RWPE1 (cell line): ENCODE measurements at regions not wholly inside any gene's neighbourhood (a gene's known extent, or its start where the extent isn't known, plus 50 kb on each side); places are given as distances from the start of the nearest gene placed in this dataset.

Experiments
- CTCF ChIA-PET: fragments of 350-600 bp; sonication (Branson Sonifier 250); formaldehyde crosslinking; extraction: SDS; loops from one replicate; lab custom pipeline; 2021; lab: Yijun Ruan, JAX
- POLR2A ChIA-PET: fragments of 400-600 bp; formaldehyde crosslinking; extraction: SDS; loops from one replicate; lab custom pipeline; 2020; ENCODE audit warnings: antibody characterized with exemption; ENCODE audit not compliant: low non-redundant PET; lab: Yijun Ruan, JAX
- DNase-seq: peaks from one replicate; pipeline ENCODE4 v3.0.0; 2012; ENCODE audit warnings: low spot score
- H3K27ac ChIP-seq: fragments of 450-650 bp; 2 replicates; pipeline ENCODE4 v1.5.1; 2017
- CTCF ChIP-seq: fragments of 450-650 bp; conservative IDR thresholded peaks from 2 replicates; pipeline ENCODE4 v1.5.1; 2017; ENCODE audit warnings: low read depth, mild to moderate bottlenecking

- no peak for DNase-seq
- ChIA-PET POLR2A (no interaction called here), CTCF (no interaction called here)
- H3K27ac ChIP-seq, result no peak overlapping the region
- no peak for TF ChIP-seq CTCF
Measured at GRCh38 chr1:96926176-96926575, 204.6 kb downstream of the PTBP2 start.

GRCh38 chr1:96927125-96927524 lies 205.5 kb downstream of the PTBP2 start:
- no peak for TF ChIP-seq CTCF
- DNase-seq, result no peak
- H3K27ac ChIP-seq, result no peak overlapping the region
- CTCF ChIA-PET, result interaction anchor here (0.6 kb wide), 1 partner anchor 645 kb away, joined by 3 read pairs; no protein-coding TSS in a partner anchor
- POLR2A ChIA-PET, result no interaction called here

- DNase-seq, result no peak
- no peak for TF ChIP-seq CTCF
- no peak overlapping the region for H3K27ac ChIP-seq
- ChIA-PET CTCF (no interaction called here), POLR2A (no interaction called here)
Measured at GRCh38 chr1:96931136-96931535, 209.6 kb downstream of the PTBP2 start.

GRCh38 chr1:96934282-96934681 lies 212.7 kb downstream of the PTBP2 start:
- no peak overlapping the region for H3K27ac ChIP-seq
- POLR2A ChIA-PET, result no interaction called here
- TF ChIP-seq CTCF, result no peak
- DNase-seq, result no peak
- CTCF ChIA-PET, result no interaction called here

GRCh38 chr1:96944432-96945092 lies 223.0 kb downstream of the PTBP2 start:
- no peak overlapping the region for H3K27ac ChIP-seq
- no peak for DNase-seq
- TF ChIP-seq CTCF, result no peak
- ChIA-PET CTCF (interaction anchor here (0.7 kb wide), 1 partner anchor 237 kb away, joined by 4 read pairs; no protein-coding TSS in a partner anchor), POLR2A (no interaction called here)

GRCh38 chr1:96945509-96946084 lies 224.0 kb downstream of the PTBP2 start:
- ChIA-PET CTCF (no interaction called here), POLR2A (no interaction called here)
- H3K27ac ChIP-seq, result no peak overlapping the region
- no peak for TF ChIP-seq CTCF
- no peak for DNase-seq
